Chondrocyte (in vitro differentiated cells): ENCODE measurements at regions not wholly inside any gene's neighbourhood (a gene's known extent, or its start where the extent isn't known, plus 50 kb on each side); places are given as distances from the start of the nearest gene placed in this dataset.

Experiments used
- DNase-seq: peaks from one replicate; pipeline ENCODE4 v3.0.0; 2021; ENCODE audit warnings: mixed read lengths, low spot score
- H3K27ac Mint-ChIP-seq: one replicate; pipeline ENCODE4 v1.8.0; 2021; ENCODE audit warnings: mild to moderate bottlenecking, moderate library complexity, mixed read lengths; ENCODE audit not compliant: unreplicated experiment
- H3K27me3 Mint-ChIP-seq: 2 replicates; pipeline ENCODE4 v1.8.0; 2021; ENCODE audit warnings: low read depth, mixed read lengths
- H3K36me3 Mint-ChIP-seq: 2 replicates; pipeline ENCODE4 v1.8.0; 2021; ENCODE audit warnings: low read depth, mixed read lengths
- H3K4me1 Mint-ChIP-seq: 2 replicates; pipeline ENCODE4 v1.8.0; 2021; ENCODE audit warnings: low read depth, mild to moderate bottlenecking, mixed read lengths
- H3K4me3 Mint-ChIP-seq: one replicate; pipeline ENCODE4 v1.8.0; 2021; ENCODE audit warnings: mild to moderate bottlenecking, moderate library complexity, mixed read lengths; ENCODE audit not compliant: unreplicated experiment
- H3K9me3 Mint-ChIP-seq: 2 replicates; pipeline ENCODE4 v1.8.0; 2021; ENCODE audit warnings: low read depth, mixed read lengths
- CTCF ChIP-seq: fragments of 200-600 bp; sonication (generic); IDR thresholded peaks from 2 replicates; pipeline ENCODE4 v1.5.0; 2021; ENCODE audit warnings: antibody characterized with exemption, mild to moderate bottlenecking, moderate library complexity

GRCh38 chr1:194322751-194323150 is 1136.3 kb upstream of the B3GALT2 start:
- Mint-ChIP-seq H3K9me3 (no peaks in the 10 kb centered on the region), H3K27ac (no peak overlapping the region), H3K4me3 (no peak overlapping the region), H3K4me1 (no peaks in the 10 kb centered on the region), H3K27me3 (no peaks in the 10 kb centered on the region), H3K36me3 (no peaks in the 10 kb centered on the region)
- no peak for TF ChIP-seq CTCF
- DNase-seq = no peak

- H3K4me3 Mint-ChIP-seq = no peak overlapping the region
- DNase-seq = no peak
- H3K36me3 Mint-ChIP-seq = no peaks in the 10 kb centered on the region
- H3K9me3 Mint-ChIP-seq = peaks cover 3% of the 10 kb centered on the region
- H3K27me3 Mint-ChIP-seq = no peaks in the 10 kb centered on the region
- H3K4me1 Mint-ChIP-seq = no peaks in the 10 kb centered on the region
- no peak overlapping the region for H3K27ac Mint-ChIP-seq
- no peak for TF ChIP-seq CTCF
Measured at GRCh38 chr1:194318790-194319280, 1132.4 kb upstream of the B3GALT2 start.

GRCh38 chr1:194309697-194310096 is 1123.3 kb upstream of the B3GALT2 start:
- Mint-ChIP-seq H3K27me3 (no peaks in the 10 kb centered on the region), H3K36me3 (no peaks in the 10 kb centered on the region), H3K27ac (no peak overlapping the region), H3K4me3 (no peak overlapping the region), H3K4me1 (no peaks in the 10 kb centered on the region), H3K9me3 (peaks cover under 1% of the 10 kb centered on the region)
- no peak for TF ChIP-seq CTCF
- no peak for DNase-seq

GRCh38 chr1:194309269-194309668 is 1122.9 kb upstream of the B3GALT2 start:
- Mint-ChIP-seq H3K4me1 (no peaks in the 10 kb centered on the region), H3K27me3 (no peaks in the 10 kb centered on the region), H3K27ac (no peak overlapping the region), H3K9me3 (no peaks in the 10 kb centered on the region), H3K4me3 (no peak overlapping the region), H3K36me3 (no peaks in the 10 kb centered on the region)
- DNase-seq = no peak
- TF ChIP-seq CTCF = no peak

- H3K9me3 Mint-ChIP-seq = no peaks in the 10 kb centered on the region
- H3K27ac Mint-ChIP-seq = no peak overlapping the region
- H3K27me3 Mint-ChIP-seq = no peaks in the 10 kb centered on the region
- no peaks in the 10 kb centered on the region for H3K36me3 Mint-ChIP-seq
- H3K4me3 Mint-ChIP-seq = no peak overlapping the region
- TF ChIP-seq CTCF = no peak
- H3K4me1 Mint-ChIP-seq = peaks cover 4% of the 10 kb centered on the region
- DNase-seq = no peak
Measured at GRCh38 chr1:194300776-194301175, 1114.4 kb upstream of the B3GALT2 start.
